Glomerular visceral epithelial cell (primary cell): ENCODE measurements at regions not wholly inside any gene's neighbourhood (a gene's known extent, or its start where the extent isn't known, plus 50 kb on each side); places are given as distances from the start of the nearest gene placed in this dataset.

Source experiments
- DNase-seq: peaks from one replicate; pipeline ENCODE4 v3.0.0-alpha.2; 2016; ENCODE audit errors: extremely low spot score

DNA sequence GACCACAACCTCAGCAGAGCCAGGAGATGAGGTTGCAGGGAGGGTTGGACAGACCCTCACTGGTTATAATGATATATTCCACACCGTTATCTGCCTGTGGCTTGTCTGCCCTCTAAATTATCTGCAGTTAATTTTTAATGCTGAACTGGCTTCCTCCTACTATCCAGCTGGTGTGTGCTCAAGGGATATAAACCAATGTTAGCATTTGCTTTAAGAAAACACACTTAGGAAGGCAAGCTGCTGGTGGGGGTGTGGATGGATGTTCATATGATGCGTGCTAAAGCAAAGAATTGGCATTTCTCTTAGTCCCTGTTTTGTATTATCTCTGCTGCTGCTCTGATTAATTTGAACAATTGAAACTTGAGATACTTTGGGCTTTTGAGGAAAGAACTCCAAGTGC is 132.2 kb upstream of the NPVF start:
- no peak for DNase-seq

- no peak for DNase-seq
Measured at GRCh38 chr7:25361387-25361786, 133.1 kb upstream of the NPVF start.

GRCh38 chr7:25361863-25362262 is 133.6 kb upstream of the NPVF start:
- DNase-seq, result no peak

- no peak for DNase-seq
Measured at GRCh38 chr7:25368599-25369201, 140.4 kb upstream of the NPVF start.

DNA sequence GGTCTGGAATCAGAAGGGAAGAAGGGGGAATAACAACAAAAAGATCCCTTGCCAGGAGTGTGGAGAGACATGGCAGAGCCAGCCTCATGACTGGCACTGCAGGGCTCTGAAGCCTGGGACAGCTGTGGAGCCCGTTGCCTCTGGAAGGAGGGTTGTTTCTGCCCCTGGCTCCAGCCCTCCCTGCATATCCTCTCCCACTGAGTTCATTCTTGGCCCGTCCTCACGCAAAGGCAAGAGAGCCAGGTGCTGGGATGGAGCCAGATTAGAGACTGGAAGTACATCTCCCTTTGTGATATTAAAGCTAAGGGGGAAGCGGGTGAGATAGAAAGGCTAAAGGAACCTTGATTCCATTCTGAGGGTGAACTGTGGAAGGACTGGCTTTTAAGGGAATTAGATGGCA is 141.5 kb upstream of the NPVF start:
- DNase-seq, result no peak

DNA sequence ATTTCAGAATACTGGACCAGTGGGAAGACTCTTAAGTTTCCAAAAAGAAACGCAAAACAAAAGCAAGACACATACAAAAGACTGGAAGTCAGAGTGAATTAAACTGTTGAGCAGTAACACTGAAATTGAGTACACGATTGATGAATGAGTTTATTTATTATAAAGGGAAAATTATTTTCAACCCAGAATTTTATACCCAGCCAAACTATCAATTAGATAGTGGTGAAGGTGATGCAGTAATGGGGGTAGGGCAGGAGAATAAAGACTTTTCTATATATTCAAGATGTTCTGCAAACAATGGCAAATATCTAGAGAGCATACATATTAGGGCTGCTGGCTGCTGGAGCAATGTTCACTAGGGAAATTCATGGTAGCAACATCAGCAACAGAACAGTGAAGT is 143.7 kb upstream of the NPVF start:
- no peak for DNase-seq

GRCh38 chr7:25375805-25376600 is 147.7 kb upstream of the NPVF start:
- DNase-seq, result no peak

- no peak for DNase-seq
Measured at GRCh38 chr7:25379351-25380300, 151.3 kb upstream of the NPVF start.

- DNase-seq, result no peak
Measured at GRCh38 chr7:25381818-25382589, 153.7 kb upstream of the NPVF start.

DNA sequence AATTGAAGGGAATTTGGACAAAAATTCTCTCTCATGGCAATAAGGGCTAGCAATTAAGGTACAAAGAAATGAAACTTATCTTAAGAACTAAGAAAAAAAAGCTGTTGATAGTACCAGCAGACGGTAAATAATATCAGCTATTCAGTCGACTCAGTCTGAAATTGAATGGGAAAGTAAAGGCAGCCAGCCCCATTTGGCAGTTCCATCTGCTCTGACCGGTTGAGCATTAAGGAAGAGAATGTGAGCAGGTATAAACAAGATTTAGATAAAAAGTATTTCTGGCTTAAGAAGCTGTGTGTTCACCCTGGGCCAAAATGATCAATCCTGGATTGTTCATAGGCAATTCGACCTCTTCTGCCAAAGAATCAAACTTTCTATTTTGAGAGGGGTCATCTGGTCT is 154.6 kb upstream of the NPVF start:
- no peak for DNase-seq

DNA sequence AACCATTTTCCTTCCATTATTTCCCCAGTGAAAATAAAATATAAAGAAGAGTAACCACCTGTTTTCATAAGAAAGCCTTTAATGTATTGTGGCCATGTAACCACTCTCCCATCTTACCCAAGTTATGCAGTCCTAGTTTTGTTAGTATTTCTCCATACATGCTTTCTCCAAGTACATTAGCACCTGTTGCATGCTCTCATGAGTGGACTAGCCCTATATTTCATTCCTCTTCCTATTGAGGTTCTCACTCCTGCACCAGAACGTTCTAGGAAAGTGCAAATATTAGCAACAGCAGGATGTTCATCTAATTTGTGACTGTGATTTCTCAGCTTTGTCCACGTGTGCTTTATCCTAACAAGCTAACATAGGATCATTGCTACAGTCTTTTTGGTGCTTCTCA is 155.1 kb upstream of the NPVF start:
- DNase-seq, result no peak

DNA sequence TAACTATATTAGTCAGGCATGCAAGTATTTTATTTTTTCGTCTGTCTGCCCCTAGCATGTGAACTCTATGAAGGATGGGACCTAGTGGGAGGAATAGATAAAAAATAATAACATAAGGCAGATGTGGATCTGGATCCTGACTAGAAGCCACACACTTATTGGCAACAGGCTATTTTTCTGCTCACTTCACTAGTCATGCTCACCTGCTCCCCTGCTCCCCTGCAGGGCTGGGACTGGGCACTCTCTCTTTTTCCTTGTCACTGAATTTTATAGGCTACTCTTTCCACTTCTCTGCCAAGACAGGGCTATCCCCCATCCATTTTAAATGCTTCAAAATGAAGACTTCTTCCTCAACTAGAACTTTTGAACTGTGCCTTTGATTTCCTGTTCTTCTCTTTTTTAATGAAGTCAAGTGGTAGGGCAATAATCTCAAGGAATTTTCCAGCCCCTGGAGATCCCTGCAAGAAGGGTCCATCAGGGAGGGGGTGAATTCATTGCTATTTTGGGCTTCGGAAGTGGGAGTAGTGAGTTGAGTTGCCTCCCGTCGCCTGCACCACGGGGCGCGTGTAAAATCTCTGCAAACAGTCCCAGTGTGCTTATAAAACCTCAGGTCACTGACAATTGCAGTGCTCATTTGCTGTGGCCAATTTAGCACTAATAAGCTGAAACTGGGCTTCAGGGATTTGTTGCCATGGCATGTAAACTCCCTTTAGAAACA is 156.7 kb upstream of the NPVF start:
- no peak for DNase-seq

DNA sequence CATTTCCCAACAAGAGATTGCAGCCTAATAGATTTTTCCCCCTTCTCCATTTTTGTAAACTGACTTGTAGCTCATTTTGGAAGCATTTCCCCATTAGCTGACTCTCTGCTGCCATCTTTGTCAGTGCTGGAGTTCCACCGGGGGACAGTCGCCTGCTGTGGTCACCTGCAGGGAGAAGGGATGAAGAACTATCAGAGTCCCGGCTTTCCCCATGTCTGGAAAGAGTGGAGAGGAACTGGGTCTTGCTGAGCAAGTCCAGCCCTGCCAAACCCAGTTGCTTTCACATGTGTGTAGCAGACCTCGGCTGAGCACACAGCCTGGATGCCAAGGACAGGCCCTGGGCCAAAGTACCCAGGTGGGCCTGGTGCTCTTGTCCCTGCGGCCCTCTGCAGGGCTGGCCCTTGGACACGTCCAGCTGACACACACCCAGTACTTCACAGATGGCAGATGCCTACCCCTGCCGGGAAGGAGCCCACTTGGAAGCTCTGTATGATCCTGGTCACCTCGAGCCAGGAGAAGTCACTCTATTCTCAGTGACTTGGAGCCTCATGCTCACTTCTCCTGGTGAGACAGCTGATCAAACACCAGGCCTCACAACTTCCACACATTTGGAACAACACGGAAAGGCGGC is 157.3 kb upstream of the NPVF start:
- no peak for DNase-seq

- DNase-seq, result no peak
Measured at GRCh38 chr7:25386311-25386744, 158.0 kb upstream of the NPVF start.

DNA sequence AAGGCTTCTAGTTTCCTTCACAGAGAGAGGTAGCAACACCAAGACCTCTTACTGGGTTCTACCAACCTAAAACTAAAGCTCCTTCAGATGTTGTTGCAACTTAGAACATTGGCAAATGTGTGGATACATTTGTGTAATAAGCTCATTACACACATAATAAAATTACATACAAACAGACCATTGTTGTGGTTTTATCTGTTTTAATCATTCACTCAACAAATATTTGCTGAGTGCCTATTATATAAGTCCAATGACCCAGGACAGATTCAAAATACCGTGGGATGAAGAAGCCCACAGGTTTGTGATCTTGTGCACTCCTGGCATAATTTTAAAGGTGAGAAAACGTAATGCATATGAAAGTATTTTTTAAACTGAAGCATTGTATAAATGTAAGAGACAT is 160.4 kb upstream of the NPVF start:
- DNase-seq, result no peak

DNA sequence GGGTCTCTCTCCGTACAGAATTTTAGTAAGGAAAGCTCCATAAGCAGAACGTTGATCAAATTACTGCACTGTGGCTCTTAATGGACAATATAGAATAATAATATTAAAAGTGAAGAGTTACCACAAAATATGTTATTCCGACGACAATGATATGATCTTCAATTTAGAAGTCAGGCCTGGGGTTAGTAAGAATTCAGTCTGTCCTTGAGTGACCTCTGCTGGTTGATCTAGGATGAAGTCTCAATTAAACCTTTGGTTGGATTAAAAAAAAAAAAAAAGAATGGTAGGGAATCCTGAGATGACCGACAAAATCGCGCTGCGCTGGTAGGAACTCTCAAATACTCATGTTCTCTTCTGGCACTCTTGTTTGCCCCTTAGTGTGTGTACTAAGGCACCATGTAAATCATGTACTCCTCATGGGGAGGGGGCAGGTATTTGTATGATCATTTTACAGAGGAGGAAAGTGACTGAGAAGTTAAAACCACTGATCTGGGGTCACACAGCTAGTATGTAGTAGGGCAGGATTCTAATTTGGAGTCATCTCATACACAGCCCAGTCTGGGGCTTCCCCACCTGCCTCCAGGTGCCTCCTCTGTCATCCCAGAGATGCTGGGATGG is 161.3 kb upstream of the NPVF start:
- DNase-seq, result peak; percentile 49

DNA sequence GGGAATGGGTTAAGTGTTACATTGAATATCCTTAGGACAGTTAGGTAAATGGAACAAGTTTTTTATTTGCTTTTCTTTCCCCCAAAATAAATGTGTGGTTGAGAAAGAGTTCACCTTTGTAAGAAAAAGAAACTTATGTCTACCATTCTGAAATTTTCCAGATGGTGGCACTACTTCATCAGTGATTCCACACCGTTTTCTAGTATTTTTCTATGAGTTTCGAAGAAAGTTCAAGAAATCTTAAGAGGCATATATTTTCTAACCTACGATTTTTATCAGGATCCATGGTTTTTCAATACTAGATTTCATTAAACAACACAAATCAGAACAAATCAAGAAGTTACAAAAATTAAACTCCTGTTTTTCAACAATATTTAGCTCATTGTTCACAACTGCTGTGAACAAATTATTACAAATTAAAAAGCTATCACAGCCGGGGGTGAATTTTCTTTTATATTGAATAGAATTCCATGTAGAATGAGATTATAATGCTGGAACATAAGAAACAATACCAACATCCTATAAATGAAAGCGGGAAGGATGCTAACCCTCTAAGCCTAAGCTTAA is 163.1 kb upstream of the NPVF start:
- DNase-seq, result peak; percentile 5

DNA sequence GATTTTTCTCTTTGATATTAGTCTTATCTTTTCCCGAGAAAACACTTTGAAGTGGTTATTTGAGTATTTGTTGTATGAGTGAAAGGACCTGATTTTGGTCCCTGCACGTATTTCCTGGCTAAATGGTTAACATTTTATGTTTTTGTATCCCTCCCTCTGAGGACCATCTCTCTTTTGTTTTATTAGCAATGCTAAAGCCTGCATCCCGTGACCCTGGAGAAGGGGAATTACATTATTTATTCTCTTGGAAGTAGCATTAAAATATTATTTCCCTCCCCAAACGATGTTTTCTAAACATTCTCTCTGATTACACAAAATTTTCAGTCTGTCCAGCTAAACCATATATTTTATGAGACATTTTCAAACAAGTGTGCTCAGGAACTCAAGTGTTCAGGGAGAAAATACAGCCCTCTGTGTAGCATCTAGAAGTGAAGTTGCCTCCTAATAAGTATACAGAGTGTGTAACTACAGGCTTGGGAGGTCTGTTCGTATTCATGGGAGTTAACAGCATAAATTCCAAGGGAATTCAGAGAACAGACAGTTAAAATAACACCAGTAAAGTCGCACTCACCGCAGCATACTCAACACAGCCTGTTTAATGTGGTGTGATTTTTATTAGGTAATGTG is 163.8 kb upstream of the NPVF start:
- DNase-seq, result no peak

DNA sequence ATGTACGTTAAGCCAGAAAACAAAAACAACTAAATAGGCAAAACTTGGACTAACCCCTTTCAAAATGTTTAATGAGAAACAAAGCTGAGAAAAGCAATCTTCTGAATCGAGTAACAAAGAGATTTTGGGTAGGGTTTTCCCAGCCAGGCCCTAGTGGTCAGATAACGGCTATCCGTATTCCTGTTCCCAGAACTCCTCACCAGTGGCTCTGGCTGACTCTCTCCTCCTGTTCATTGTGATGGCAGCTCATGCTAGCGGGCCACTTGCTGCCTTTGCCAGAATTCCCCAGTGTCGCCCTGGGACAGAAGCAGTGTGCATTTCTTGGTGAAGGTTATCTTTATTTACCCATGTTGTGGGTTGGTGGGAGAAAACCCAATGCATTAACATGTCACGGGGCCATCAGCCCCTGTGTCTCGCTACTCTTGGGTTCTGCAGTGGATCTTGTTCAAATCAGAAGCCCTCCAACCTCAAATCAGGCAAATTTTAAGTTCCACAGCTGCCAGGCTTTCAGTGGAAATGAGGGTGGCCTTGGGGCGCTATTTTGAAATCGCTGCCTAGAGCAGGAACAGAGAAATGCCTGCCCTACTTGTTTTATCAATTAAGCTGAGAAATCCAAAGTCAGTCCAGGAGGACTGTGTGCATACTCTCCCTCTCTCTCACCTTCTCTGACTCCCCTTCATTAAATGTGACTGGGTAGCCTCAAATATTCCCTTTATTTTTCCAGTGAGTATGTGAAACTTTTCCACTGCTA is 164.5 kb upstream of the NPVF start:
- DNase-seq, result no peak
